NCI-H2196 (cell line): ENCODE measurements at regions not wholly inside any gene's neighbourhood (a gene's known extent, or its start where the extent isn't known, plus 50 kb on each side); places are given as distances from the start of the nearest gene placed in this dataset.
A peak's percentile ranks its signal among the peaks of the same experiment; 100 is the strongest.

Experiments
- DNase-seq: peaks from one replicate; lab custom pipeline; 2025; ENCODE audit not compliant: unreplicated experiment; lab: John Stamatoyannopoulos, UW

DNA sequence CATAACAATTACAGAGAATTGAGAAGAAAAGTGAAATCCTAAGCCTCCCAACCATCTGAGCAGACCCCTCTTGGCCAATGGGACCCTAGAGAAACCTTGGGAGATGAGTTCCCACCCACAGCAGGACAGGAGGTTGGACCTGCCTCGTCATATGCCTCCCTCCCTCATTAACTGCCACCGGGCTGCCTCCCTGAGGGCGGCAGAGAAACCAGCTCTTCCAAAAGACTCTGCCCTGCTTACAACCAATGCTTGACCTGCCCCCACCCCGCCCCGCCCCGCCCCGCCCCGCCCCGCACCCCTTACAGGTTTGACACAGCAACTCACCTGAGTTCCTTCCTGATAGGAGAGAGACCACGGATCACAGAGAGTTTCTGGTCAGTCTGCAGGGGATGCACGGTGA is 86.1 kb downstream of the ADRA2C start:
- DNase-seq, result no peak

DNA sequence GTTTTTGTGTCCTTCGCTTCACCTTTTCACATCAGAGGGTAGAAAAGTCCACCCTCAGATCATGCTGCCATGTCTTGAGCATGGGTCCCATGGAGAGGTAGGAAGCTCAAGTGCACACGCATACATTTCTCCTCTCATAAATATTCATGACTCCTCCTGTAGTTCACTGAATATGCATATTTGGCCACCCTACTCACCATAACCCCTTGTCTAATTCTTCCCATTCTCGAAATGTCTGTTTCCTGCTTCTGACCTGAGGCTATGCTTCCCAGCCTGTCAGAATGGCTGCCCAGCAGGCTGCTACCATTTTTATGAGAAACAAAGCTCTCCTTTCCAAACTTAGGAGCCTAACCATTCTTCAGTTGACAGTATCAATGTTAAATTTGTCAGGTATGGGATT is 86.5 kb downstream of the ADRA2C start:
- DNase-seq, result no peak

DNA sequence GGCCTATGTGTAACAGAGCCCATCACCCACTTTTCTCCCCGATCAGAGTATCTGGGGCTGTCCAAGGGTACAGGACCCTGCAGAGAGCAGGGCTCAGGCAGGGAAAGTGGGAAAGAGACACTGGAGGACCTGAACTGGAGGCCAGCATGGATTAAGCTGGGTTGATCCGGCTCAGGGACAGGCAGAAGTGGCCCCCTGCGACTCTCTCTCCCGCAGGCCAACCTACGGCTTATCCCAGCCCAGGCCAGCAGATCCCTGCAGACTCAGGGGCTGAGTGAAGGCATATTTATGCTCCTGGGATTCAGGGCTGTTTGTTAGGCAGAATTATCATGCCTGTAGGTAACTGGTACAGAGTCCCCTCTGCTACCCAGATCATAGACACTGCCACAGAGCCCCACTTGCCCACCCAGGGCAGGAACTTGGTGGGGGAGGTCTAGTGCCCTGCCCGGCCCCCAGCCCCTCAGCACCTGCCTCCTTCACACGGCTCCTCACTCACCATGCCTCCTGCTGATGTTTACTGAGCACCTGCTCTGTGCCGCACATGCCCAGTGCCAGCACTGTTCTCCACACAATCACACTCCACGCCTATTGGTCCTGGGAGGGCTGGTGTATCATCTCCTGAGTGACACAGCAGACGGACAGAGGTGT is 87.3 kb downstream of the ADRA2C start:
- DNase-seq, result no peak

DNA sequence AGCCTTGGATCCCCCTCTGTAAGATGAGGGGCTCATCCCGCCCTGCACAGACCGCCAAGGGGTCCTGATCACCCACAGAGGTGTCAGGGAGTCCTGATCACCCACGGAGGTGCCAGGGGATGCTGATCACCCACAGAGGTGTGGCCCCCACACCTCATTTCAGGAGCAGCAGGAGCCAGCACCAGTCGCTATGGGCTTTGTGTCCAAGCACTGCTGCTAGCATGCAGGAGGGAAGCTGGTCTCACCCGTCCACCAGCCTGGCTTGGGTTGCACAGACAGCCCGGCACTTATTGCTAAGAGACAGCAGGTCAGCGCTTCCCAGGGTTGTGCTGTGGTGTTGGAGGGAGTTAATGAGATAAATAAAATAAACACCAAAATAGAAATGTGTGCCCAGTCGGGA is 88.5 kb downstream of the ADRA2C start:
- no peak for DNase-seq

DNA sequence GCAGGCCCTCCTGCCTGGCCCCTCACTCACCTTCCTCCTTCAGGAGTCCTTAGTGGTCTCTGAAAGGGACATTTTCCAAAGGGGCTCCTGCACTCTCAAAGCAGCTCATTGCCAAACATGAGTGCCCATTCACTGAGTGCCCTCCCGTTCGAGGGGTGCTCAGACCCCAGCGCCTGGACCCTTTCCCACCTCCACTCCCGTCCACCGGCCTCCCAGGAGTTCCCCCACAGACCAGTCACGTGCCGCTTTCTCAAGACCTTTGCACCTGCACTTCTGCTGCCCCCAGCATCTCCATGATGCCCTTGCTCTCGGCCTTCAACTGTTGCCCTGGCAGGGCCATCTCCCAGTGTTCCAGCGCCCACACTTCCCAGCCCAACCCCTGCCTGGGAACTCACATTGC is 89.5 kb downstream of the ADRA2C start:
- no peak for DNase-seq

DNA sequence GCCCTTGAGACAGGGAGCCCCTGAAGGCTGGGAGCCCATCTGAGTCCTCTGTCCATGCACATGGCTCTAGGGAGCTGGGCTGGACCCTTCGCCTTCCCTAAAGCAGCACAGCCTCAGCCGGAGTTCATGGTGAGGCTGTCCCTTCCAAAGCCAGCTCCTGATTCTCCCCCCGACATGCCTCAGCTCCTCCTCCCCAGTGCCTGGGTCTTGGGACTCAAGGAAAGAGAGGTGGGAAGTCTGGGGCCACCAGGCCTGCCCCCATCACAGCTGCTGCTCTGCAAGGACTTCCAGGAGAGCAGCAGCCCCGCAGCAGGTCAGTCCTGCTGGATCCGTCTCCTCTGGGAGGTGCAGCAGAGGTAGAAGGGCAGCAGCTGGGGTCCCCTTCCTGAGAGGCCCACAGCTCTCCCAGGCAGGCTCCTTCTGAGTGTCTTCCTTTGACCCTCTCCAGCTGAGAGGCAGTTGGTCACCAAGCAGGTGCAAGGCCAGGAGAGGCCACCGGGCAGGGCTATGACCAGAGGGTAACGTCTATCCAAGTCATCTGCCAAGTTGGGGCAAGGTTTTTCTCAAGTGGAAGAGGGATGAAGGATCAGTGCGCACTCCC is 90.5 kb downstream of the ADRA2C start:
- no peak for DNase-seq

DNA sequence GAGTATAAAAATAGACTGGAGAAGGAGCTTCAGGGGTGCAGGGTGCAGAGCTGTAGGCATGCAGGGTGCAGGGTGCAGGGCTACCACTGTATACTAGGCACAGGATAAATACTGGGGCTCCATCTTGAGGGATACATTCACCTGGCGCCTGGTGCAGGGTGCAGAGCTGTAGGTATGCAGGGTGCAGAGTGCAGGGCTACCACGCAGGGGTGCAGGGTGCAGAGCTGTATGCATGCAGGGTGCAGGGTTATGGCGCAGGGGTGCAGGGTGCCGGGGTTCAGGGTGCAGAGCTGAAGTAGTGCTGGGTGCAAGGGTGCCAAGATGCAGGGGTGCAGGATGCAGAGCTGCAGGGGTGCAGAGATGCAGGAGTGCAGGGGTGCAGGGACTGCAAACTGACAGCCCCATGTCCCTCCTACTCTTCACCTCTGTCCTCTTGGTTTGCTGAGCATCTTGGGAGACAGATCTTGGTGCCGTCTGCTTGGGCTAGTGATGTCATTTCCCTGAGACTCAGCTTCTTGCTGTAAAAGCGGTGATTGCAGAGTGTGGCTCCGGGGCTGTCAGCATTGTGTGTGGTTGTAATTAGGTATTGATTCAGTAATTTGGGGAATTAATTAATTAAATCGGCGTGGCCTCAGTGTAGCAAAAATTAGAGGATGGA is 91.2 kb downstream of the ADRA2C start:
- DNase-seq, result no peak

DNA sequence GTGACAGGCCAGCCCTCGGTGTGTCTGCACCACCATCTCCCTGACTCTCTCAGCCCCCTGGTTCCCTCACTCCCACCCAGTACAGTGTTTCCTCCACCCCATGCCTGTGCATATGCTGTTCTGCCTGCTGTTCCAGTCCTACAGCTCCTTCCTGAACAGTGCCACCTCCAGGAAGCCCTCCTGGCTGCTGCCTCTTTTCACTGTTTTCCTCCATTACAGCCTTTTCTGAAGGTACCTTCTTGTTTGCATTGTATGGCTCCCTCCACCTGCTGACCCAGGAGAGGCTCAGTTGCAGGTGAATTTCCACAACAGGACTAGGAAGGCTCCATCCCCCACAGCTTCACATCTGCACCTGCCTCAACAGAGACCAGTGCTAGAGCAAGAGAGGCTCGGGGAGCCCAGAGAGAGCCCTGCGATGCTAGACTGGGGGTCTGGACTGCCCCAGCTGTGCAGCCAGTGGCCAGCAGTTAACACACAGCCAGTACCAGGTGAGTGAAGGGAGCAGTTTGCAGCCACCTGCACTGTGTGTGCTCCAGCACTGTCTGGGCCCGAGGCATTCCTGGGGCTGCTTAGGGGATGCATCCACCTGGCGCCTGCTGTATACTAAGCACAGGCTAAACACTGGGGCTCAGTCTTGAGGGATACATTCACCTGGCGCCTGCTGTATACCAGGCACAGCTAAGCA is 92.0 kb downstream of the ADRA2C start:
- no peak for DNase-seq

DNA sequence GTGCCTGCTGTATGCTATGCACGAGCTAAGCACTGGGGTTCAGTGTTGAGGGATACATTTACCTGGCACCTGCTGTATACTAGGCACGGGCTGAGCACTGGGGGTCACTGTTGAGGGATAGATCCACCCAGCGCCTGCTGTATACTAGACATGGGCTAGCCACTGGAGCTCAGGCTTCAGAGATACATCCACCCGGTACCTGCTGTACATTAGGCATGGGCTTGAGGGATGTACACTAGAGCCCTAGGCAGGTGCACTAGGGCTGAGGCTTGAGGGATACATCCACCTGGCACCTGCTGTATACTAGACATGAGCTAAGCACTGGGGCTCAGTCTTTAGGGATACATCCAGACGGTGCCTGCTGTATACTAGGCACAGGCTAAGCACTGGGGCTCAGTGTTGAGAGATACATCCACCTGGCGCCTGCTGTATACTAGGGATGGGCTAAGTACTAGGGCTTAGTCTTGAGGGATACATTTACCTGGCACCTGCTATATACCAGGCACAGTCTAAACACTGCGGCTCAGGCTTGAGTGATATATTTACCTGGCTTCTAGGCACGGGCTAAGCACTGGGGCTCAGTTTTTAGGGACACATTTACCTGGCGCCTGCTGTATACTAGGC is 92.7 kb downstream of the ADRA2C start:
- DNase-seq, result no peak

DNA sequence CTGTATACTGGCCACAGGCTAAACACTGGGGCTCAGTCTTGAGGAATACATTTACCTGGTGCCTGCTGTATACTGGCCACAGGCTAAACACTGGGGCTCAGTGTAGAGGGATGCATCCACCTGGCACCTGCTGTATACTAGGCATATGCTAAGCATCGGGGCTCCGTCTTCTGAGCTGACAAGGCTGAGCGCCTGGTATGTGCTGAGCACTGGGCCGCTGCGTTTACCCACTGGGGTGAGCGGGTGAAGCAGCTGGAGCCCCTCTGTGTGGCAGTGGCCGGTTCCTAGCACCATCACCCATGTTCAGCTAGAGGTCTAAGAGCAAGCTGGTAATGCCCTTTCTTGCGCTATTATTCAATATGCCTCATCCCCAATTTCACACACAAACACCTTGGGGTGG is 93.4 kb downstream of the ADRA2C start:
- DNase-seq, result no peak

DNA sequence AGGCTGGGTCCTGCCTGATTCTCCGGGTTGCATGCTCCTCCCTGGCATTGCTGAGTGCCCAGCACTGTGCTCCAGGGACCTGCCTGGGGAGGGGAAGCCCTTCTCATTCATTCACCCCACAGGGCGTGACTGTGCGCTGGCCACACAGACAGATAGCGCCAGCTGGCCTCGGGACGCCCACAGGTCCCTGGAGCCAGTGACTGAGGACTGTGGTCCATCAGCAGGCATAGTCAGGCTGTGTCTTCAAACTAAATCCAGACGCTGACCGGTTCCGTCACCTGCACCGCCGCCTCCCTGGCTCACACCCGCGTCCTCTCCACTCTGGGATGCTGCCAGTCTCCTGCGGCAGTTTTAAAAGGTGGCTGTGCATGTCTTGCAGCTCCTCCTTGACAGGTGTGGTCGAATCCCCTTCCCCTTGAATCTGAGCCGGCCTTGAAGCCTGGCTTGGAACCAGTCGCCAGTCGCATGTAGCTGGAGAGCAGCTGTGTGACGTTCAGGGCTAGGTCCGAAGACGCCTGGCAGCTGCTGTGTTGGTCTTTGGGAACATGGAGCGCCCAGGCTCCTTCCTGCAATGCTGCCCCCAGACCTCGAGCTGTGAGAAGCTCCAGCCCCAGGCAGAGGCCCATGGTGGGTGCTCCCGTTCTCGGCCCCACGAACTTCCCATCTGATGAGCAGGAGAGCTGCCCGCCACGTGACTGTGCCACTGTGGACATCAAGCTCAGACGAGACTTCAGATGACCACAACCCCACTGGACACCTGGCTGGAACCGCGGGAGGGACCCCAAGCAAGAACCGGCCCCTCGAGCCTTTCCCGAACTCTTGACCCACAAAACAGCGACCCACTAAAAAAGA is 94.1 kb downstream of the ADRA2C start:
- DNase-seq, result no peak

DNA sequence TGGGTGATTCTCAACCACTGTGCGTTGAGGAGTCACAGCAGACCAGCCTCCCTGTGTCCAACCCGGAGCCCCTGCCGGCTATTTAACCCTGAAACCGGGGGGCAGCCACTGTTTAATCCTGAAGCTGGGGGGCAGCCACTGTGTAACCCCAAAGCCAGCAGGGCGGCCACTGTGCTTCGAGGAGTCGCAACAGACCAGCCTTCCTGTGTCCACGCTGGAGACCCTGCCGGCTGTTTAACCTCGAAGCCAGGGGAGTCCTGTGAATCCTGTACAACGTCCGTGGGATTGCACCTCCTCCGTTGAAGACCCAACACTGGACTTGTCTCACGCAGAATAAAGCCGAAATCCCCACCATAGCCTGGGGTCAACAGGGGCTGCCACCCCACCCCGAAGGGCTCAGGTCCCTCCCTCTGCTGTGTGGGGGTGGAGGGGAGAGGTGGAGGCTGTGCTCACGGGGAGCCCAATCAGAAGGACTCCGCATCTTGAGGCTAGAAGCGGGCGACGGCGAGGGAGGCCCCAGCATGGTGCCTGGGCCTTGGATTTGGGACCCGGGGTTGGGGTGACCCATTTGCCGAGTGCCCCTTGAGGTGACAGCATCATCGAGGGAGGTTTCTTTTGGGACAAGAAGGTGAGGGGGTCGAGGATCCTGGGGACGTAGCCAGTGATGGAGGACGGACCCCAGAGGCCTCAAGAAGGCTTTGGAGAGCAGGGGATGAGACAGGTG is 94.9 kb downstream of the ADRA2C start:
- DNase-seq, result no peak

DNA sequence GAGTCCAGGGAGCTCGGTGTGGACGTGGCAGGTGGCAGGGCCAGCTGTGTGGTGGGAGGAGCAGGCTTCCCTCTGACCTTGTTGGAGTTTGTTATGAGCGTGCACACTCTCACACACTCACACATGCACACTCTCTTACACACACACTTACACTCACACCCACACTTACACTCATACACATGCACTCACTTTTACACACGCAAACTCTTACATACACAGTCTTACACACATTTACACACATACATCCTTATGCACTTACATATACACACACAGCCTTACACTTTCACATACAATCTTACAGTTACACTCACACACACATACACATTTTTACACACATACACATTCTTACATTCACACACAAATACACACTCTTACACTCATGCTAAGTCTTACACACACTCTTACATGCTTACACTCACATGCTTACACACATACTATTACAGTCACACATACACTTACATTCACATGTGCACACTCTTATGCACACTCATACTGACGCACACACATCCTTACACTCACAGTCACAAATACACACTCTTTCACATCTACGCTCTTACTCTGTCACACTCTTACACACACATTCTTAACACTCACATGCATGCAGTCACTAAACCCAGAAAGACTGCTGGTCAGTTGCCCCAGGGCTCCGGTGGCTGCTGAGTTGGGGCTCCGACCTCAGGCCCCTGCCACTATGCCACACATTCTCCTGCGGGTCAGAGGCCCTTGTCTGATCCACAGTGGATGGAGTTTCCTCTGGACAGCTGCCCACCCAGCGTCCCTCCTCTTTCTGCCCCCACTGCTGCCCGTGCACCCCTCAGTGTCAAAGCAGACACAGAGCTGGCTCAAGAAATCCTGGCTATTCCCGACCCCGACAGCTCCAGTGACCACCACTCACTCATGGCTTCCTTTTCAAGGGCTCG is 95.8 kb downstream of the ADRA2C start:
- no peak for DNase-seq

DNA sequence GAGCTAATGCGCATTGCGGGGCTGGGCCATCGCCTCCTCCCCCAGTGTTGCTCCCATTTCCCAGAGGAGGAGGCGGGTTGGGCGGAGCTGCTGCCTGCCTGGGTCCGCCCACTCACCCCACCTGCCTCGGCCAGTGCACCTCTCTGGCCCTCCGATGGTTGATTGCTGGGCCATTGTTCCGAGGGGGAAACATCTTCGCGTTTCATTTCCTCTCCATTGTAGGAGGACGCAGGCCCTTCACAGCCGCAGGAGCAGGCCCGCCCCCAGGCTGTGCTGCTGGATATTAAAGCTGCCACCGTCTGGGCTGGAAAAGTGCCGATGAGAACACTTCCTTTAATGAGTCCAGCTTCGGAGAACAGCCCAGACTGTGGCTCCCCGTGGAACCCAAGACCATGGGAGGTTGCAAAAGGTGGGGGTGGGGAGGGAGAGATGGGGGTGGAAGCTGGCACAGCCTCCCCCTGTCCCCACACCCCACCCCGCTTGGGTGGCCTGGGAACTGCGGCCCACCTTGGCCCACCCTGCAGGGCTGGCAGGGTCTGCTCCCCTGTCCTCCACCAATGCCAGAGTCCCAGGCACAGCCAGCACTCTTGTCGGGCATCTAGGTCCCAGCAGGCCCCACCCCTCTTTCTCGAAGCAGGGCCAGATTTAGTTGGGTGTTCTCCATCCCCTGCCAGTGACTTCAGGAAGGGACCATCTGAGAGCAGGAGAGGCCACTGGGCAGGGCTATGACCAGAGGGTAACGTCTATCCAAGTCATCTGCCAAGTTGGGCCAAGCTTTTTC is 96.6 kb downstream of the ADRA2C start:
- DNase-seq, result peak; percentile 62

DNA sequence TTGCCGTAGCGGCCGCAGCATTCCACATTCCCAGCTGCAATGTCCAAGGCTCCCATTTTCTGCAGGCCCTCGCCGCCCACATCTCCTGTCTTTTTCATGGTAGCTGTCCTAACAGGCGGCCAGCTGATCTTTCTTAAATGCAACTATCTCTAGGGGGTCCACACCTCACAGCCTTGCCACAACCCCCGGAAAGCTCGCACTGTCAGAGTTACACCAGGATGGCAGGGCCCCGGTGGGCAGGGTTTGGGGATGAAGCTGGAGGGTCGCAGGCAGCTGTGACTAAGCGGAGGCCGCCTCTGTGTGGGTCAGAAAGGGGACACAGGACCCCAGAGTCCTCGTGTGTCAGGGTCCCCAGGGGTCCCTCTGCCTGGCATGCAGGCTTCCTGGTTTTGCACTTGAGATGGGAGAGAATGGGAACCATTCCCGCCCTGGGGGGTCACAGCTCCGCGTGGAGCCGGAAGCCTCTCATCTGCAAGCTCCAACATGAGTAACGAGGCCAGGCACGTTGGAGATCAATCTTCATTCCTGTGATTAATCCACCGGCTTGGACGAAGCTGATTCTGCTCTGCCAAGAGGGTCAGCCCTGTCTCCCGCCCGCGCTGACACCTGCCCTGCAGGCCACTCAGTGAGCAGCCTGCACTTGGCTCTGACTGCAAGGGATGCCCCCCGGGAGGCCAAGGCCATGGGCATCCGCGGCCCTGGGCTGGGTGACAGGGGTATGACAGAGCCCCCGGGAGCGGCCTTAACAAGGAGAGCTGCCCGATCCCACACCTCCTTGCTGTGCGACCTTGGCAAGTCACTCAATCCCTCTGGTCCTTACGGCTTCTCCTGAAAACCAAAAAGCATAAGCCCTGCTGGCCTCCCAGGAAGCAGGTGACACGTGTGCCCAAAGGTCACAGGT is 97.9 kb downstream of the ADRA2C start:
- no peak for DNase-seq

DNA sequence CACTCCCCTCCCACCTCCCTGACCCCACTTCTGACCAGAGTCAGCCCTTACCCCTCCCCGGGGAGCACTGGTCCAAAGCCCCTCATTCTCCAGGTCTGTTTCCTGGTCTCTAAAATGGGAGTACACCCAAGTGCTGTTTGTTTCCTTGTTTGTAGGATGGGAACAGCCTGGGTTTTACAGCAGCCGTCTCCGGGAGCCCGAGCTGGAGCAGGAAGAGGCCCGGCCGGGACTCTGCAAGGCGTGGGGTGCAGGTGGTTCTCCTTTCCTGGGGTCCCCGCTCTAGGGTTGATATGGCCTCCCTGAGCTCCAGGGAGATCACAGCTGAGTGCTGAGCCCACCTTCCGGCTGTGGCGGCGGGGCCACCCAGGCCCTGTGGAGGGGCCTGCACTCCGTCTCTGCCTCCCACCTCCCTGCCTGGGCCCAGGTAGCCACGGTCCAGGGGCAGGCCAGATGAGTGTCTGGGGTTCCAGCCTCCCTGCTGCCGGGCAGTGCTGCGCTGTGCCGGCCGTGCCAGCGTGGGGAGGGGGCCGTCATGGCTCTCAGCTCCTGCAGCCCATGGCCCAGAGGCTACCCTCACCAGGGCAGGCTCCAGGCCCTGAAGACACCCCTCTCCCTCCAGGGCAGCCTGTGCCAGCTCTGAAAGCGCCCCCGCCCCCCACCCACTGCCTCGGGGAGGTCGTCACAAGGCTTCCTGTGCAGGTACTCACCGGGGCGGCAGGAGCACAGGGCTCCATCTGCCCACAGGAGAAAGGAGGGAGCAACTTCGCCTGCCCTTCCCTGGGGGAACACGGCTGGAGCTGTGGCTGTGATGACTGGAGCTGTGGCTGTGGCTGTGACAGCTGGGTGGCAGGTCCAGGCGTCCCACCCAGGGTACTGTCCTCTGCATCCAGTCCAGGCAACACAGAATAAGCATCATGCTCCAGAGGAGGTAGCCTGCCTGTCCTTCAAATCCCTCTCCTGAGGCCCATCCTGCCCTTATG is 98.8 kb downstream of the ADRA2C start:
- no peak for DNase-seq
